Hematopoietic multipotent progenitor cell treated with erythropoietin and hydrocortisone succinate and interleukin-3 and kit ligand, for 4 days (in vitro differentiated cells): ENCODE measurements at regions not wholly inside any gene's neighbourhood (a gene's known extent, or its start where the extent isn't known, plus 50 kb on each side); places are given as distances from the start of the nearest gene placed in this dataset.
"Not testable (repeated sequence)": the region's sequence is repeated elsewhere in the genome, so short reads cannot be mapped to it uniquely, and the experiment has no call there.

ENCODE experiments used
- DNase-seq: peaks from one replicate; pipeline ENCODE4 v3.0.0-alpha.2; 2015

- DNase-seq = peak; percentile 63
Measured at GRCh38 chrX:40406330-40406859, 174.4 kb upstream of the ATP6AP2 start.

GRCh38 chrX:40405399-40405798 is 175.4 kb upstream of the ATP6AP2 start:
- DNase-seq = no peak

GRCh38 chrX:40403757-40404156 is 177.0 kb upstream of the ATP6AP2 start:
- no peak for DNase-seq

- DNase-seq = no peak
Measured at GRCh38 chrX:40402831-40403533, 177.8 kb upstream of the ATP6AP2 start.

GRCh38 chrX:40395102-40395501 is 185.7 kb upstream of the ATP6AP2 start:
- no peak for DNase-seq

- DNase-seq = no peak
Measured at GRCh38 chrX:40394302-40394701, 186.5 kb upstream of the ATP6AP2 start.

- DNase-seq = no peak
Measured at GRCh38 chrX:40392599-40392998, 188.2 kb upstream of the ATP6AP2 start.

- DNase-seq = no peak
Measured at GRCh38 chrX:40391662-40392061, 189.1 kb upstream of the ATP6AP2 start.

GRCh38 chrX:40389555-40389954 is 191.2 kb upstream of the ATP6AP2 start:
- no peak for DNase-seq

- DNase-seq = no peak
Measured at GRCh38 chrX:40388441-40388840, 192.3 kb upstream of the ATP6AP2 start.

GRCh38 chrX:40387869-40388268 is 192.9 kb upstream of the ATP6AP2 start:
- not testable (repeated sequence) for DNase-seq

GRCh38 chrX:40387311-40387710 is 193.5 kb upstream of the ATP6AP2 start:
- DNase-seq = peak; percentile 29

- no peak for DNase-seq
Measured at GRCh38 chrX:40385682-40386081, 195.1 kb upstream of the ATP6AP2 start.

GRCh38 chrX:40385256-40385655 is 195.5 kb upstream of the ATP6AP2 start:
- peak; percentile 16 for DNase-seq

GRCh38 chrX:40383969-40384368 is 196.8 kb upstream of the ATP6AP2 start:
- DNase-seq = no peak

GRCh38 chrX:40383360-40383759 is 197.4 kb upstream of the ATP6AP2 start:
- DNase-seq = no peak

- peak; percentile 58 for DNase-seq
Measured at GRCh38 chrX:40380655-40381488, 199.9 kb upstream of the ATP6AP2 start.

- no peak for DNase-seq
Measured at GRCh38 chrX:40377684-40378083, 203.1 kb upstream of the ATP6AP2 start.

GRCh38 chrX:40374486-40374885 is 206.3 kb upstream of the ATP6AP2 start:
- no peak for DNase-seq

- DNase-seq = no peak
Measured at GRCh38 chrX:40373641-40374040, 207.1 kb upstream of the ATP6AP2 start.

- DNase-seq = no peak
Measured at GRCh38 chrX:40373025-40373424, 207.7 kb upstream of the ATP6AP2 start.

- DNase-seq = no peak
Measured at GRCh38 chrX:40371376-40371775, 209.4 kb upstream of the ATP6AP2 start.

GRCh38 chrX:40368611-40369061 is 212.1 kb upstream of the ATP6AP2 start:
- no peak for DNase-seq

GRCh38 chrX:40366661-40367060 is 214.1 kb upstream of the ATP6AP2 start:
- no peak for DNase-seq
